HCT116 (cell line): ENCODE measurements at regions not wholly inside any gene's neighbourhood (a gene's known extent, or its start where the extent isn't known, plus 50 kb on each side); places are given as distances from the start of the nearest gene placed in this dataset.

ENCODE experiments used
- ATAC-seq: fragments of 200-7000 bp; cut with Tn5 transposase; 2 replicates; pipeline ENCODE4 v1.9.1; 2020; ENCODE audit warnings: mild to moderate bottlenecking, moderate library complexity
- BruUV-seq: library from RNA; stranded (reverse); fragments of 400-500 nt; replicated peaks from 2 replicates; lab custom pipeline; 2021; lab: Mats Ljungman, UMichigan
- CTCF ChIA-PET: fragments of 300-600 bp; sonication (Branson Sonifier 250); formaldehyde crosslinking; loops from one replicate; lab custom pipeline; 2021; ENCODE audit warnings: antibody characterized with exemption; lab: Charles Lee
- POLR2A ChIA-PET: fragments of 300-600, 350-600 bp; sonication (Branson Sonifier 250); formaldehyde crosslinking; loops from one replicate; lab custom pipeline; 2021; ENCODE audit warnings: antibody characterized with exemption; lab: Charles Lee
- RAD21 ChIA-PET, 2 experiments: fragments of 300-600 bp; sonication (Branson Sonifier 250); formaldehyde crosslinking; loops; one replicate each; lab custom pipeline; 2023; ENCODE audit warnings: low total read pairs in 2 of 2; ENCODE audit not compliant: uncharacterized antibody in 2 of 2, unreplicated experiment in 2 of 2, low non-redundant PET in 1 of 2; lab: Charles Lee
- DNase-seq: peaks from one replicate; pipeline ENCODE4 v3.0.0-alpha.2; 2010; ENCODE audit warnings: low read depth, low spot score
- H2AFZ ChIP-seq: fragments of 200-600 bp; shearing (Covaris generic), sonication (generic); 2 replicates; pipeline ENCODE4 v1.6.1; 2017; ENCODE audit warnings: low read depth, mixed run types, mixed read lengths, antibody characterized with exemption, low read length; ENCODE audit not compliant: poor library complexity, severe bottlenecking
- H3K27ac ChIP-seq: 2 replicates; pipeline ENCODE4 v1.5.1; 2012; ENCODE audit warnings: low read depth, low read length
- H3K27me3 ChIP-seq: fragments of 200-600 bp; sonication (generic); 2 replicates; pipeline ENCODE4 v1.6.1; 2016; ENCODE audit warnings: mixed run types, low read length, mixed read lengths; ENCODE audit not compliant: insufficient read depth
- H3K36me3 ChIP-seq, 2 experiments: fragments of 200-500 bp in 1 of 2; fragments of 200-600 bp in 1 of 2; sonication (Bioruptor generic) in 1 of 2; sonication (generic) in 1 of 2; 2 replicates each; pipeline versions ENCODE4 v1.5.1 to v1.6.1; 2014 to 2016; ENCODE audit warnings: low read length in 2 of 2, inconsistent platforms in 1 of 2, mixed read lengths in 1 of 2, mixed run types in 1 of 2; ENCODE audit not compliant: insufficient read depth in 2 of 2, control insufficient read depth in 1 of 2
- H3K4me1 ChIP-seq, 2 experiments: fragments of 200-600 bp in 1 of 2; sonication (generic) in 1 of 2; 2 replicates each; pipeline versions ENCODE4 v1.5.1 to v1.6.1; 2012 to 2017; ENCODE audit warnings: low read length in 2 of 2, inconsistent platforms in 1 of 2, mild to moderate bottlenecking in 1 of 2, mixed read lengths in 1 of 2, mixed run types in 1 of 2, moderate library complexity in 1 of 2; ENCODE audit not compliant: insufficient read depth in 2 of 2, control insufficient read depth in 1 of 2
- H3K4me2 ChIP-seq: fragments of 200-600 bp; sonication (generic); 2 replicates; pipeline ENCODE4 v1.6.1; 2017; ENCODE audit warnings: mixed run types, low read length, mixed read lengths
- H3K4me3 ChIP-seq, 2 experiments: fragments of 200-600 bp in 1 of 2; sonication (generic) in 1 of 2; replicated peaks in 1 of 2; 2 replicates each; pipeline ENCODE4 v1.5.1; 2011 to 2016; ENCODE audit warnings: low read length in 2 of 2, control low read depth in 1 of 2, low read depth in 1 of 2, mild to moderate bottlenecking in 1 of 2, mixed read lengths in 1 of 2, mixed run types in 1 of 2
- H3K79me2 ChIP-seq: fragments of 200-600 bp; sonication (generic); 2 replicates; pipeline ENCODE4 v1.6.1; 2017; ENCODE audit warnings: mild to moderate bottlenecking, mixed run types, low read length, moderate library complexity, mixed read lengths; ENCODE audit not compliant: insufficient read depth
- H3K9ac ChIP-seq: fragments of 200-600 bp; sonication (generic); 2 replicates; pipeline ENCODE4 v1.6.1; 2016; ENCODE audit warnings: low read length, mixed read lengths
- H3K9me2 ChIP-seq: fragments of 200-600 bp; sonication (generic), shearing (Covaris generic); 2 replicates; pipeline ENCODE4 v1.6.1; 2017; ENCODE audit warnings: mixed run types, mild to moderate bottlenecking, moderate library complexity; ENCODE audit not compliant: insufficient read depth
- H3K9me3 ChIP-seq, 2 experiments: fragments of 200-500 bp in 1 of 2; fragments of 200-600 bp in 1 of 2; sonication (Bioruptor generic) in 1 of 2; sonication (generic) in 1 of 2; 2 replicates each; pipeline ENCODE4 v1.6.1; 2014 to 2017; ENCODE audit warnings: low read length in 2 of 2, mixed read lengths in 2 of 2, inconsistent platforms in 1 of 2, low read depth in 1 of 2, mild to moderate bottlenecking in 1 of 2, mixed run types in 1 of 2, moderate library complexity in 1 of 2; ENCODE audit not compliant: control insufficient read depth in 1 of 2, insufficient read depth in 1 of 2
- H4K20me1 ChIP-seq: fragments of 200-600 bp; sonication (generic), shearing (Covaris generic); 2 replicates; pipeline ENCODE4 v1.6.1; 2017; ENCODE audit warnings: mixed run types, mild to moderate bottlenecking, moderate library complexity; ENCODE audit not compliant: insufficient read depth
- ATF3 ChIP-seq: IDR thresholded peaks from 2 replicates; pipeline ENCODE4 v1.6.1; 2012
- CBX3 ChIP-seq: IDR thresholded peaks from 2 replicates; pipeline ENCODE4 v1.6.1; 2012; ENCODE audit warnings: low read depth
- CEBPB ChIP-seq: IDR thresholded peaks from 2 replicates; pipeline ENCODE4 v1.6.1; 2012; ENCODE audit warnings: low read depth
- EGR1 ChIP-seq: IDR thresholded peaks from 2 replicates; pipeline ENCODE4 v1.6.1; 2012; ENCODE audit warnings: low read depth
- ELF1 ChIP-seq: IDR thresholded peaks from 2 replicates; pipeline ENCODE4 v1.6.1; 2012; ENCODE audit warnings: low read depth, borderline replicate concordance
- EZH2phosphoT487 ChIP-seq: fragments of 200-600 bp; IDR thresholded peaks from 2 replicates; pipeline ENCODE4 v1.6.1; 2018; ENCODE audit warnings: antibody characterized with exemption, borderline replicate concordance
- FOSL1 ChIP-seq: IDR thresholded peaks from 2 replicates; pipeline ENCODE4 v1.6.1; 2012; ENCODE audit warnings: low read depth
- JUND ChIP-seq: IDR thresholded peaks from 2 replicates; pipeline ENCODE4 v1.6.1; 2012
- MAX ChIP-seq: IDR thresholded peaks from 2 replicates; pipeline ENCODE4 v1.6.1; 2012
- POLR2AphosphoS5 ChIP-seq: IDR thresholded peaks from 2 replicates; pipeline ENCODE4 v1.6.1; 2011; ENCODE audit warnings: mild to moderate bottlenecking, low read depth, low read length, moderate library complexity
- SP1 ChIP-seq: IDR thresholded peaks from 2 replicates; pipeline ENCODE4 v1.6.1; 2012; ENCODE audit warnings: low read depth
- ZBTB33 ChIP-seq: IDR thresholded peaks from 2 replicates; pipeline ENCODE4 v1.6.1; 2011; ENCODE audit warnings: mild to moderate bottlenecking, low read length, moderate library complexity; ENCODE audit not compliant: insufficient replicate concordance; ENCODE audit errors: extremely low read depth
- intact Hi-C: fragments of 100-400 bp; cut with micrococcal nuclease; formaldehyde crosslinking; loops from 2 replicates; pipeline ENCODE4 v1.10.0; 2022

- Histone ChIP-seq H3K4me2 (peak overlapping the region; percentile 39), H3K9me2 (no peaks in the 10 kb centered on the region), H3K4me3 (no peak overlapping the region), H3K27me3 (no peaks in the 10 kb centered on the region), H3K4me1 (peaks cover 0 to 19% of the 10 kb centered on the region in 2 experiments; a peak in 2 of 4 replicates), H3K27ac (no peak overlapping the region), H3K9ac (no peak overlapping the region), H4K20me1 (no peaks in the 10 kb centered on the region), H3K36me3 (no peaks in the 10 kb centered on the region), H2AFZ (peak overlapping the region; percentile 90), H3K79me2 (no peaks in the 10 kb centered on the region), H3K9me3 (no peaks in the 10 kb centered on the region; a peak in 1 of 4 replicates)
- ChIA-PET RAD21 (no interaction called here), POLR2A (no interaction called here), CTCF (no interaction called here)
- intact Hi-C loops: no loop called here
- DNase-seq (peak; percentile 81), ATAC-seq (peak; percentile 74)
- TF ChIP-seq SP1 (peak; percentile 61), MAX (peak; percentile 66), CBX3 (peak; percentile 91), ZBTB33 (peak; percentile 18), ATF3 (no peak), EZH2phosphoT487 (no peak), CEBPB (no peak), POLR2AphosphoS5 (0 out of 2 replicates have a peak, but pooled peaks have one; percentile 30), JUND (peak; percentile 91), EGR1 (no peak), FOSL1 (peak; percentile 95), ELF1 (peak; percentile 17; the same call in 1 of the 2 replicates)
- no TSS peak for BruUV-seq
Measured at GRCh38 chr12:63419154-63419553, 249.1 kb downstream of the DPY19L2 start.
